Breast epithelium (tissue), 4 donors: ENCODE measurements at regions not wholly inside any gene's neighbourhood (a gene's known extent, or its start where the extent isn't known, plus 50 kb on each side); places are given as distances from the start of the nearest gene placed in this dataset.

Experiments
- DNase-seq, 2 donors: peaks; one replicate each; pipeline ENCODE4 v3.0.0-alpha.2; 2019; ENCODE audit warnings: low spot score in 2 of 2
- H3K27ac ChIP-seq, 2 donors: fragments of 200-600 bp; sonication (generic) in 1 of 2; one replicate each; pipeline ENCODE4 v1.5.1; 2016 to 2019; ENCODE audit warnings: mild to moderate bottlenecking in 1 of 2
- H3K27me3 ChIP-seq, 2 donors: fragments of 200-600 bp; sonication (generic) in 1 of 2; one replicate each; pipeline versions ENCODE4 v1.5.1 to v1.6.0; 2017 to 2019; ENCODE audit warnings: control low read depth in 1 of 2, mild to moderate bottlenecking in 1 of 2
- H3K36me3 ChIP-seq: fragments of 200-600 bp; one replicate; pipeline ENCODE4 v1.5.1; 2019
- H3K4me1 ChIP-seq, 2 donors: fragments of 200-600 bp; sonication (generic); one replicate each; pipeline ENCODE4 v1.5.1; 2016 to 2019; ENCODE audit warnings: control low read depth in 1 of 2
- H3K4me3 ChIP-seq, 3 donors: fragments of 200-600 bp; sonication (generic); 1 replicate in 2 of 3; 2 replicates in 1 of 3; pipeline ENCODE4 v1.5.1; 2016 to 2019; ENCODE audit warnings: mild to moderate bottlenecking in 3 of 3, moderate library complexity in 2 of 3
- H3K9me3 ChIP-seq, 2 donors: fragments of 200-600 bp; sonication (generic) in 1 of 2; one replicate each; pipeline ENCODE4 v1.5.1; 2016 to 2019; ENCODE audit warnings: control low read depth in 1 of 2
- CTCF ChIP-seq, 3 donors: fragments of 450-650 bp; IDR thresholded peaks; one replicate each; pipeline ENCODE4 v1.5.1; 2016 to 2017; ENCODE audit warnings: antibody characterized with exemption in 3 of 3, mild to moderate bottlenecking in 3 of 3, moderate library complexity in 3 of 3
- POLR2A ChIP-seq: fragments of 450-650 bp; IDR thresholded peaks from one replicate; pipeline ENCODE4 v1.6.1; 2016; ENCODE audit warnings: antibody characterized with exemption, mild to moderate bottlenecking, moderate library complexity
- POLR2AphosphoS5 ChIP-seq, 3 donors: sonication (generic); formaldehyde crosslinking; IDR thresholded peaks; one replicate each; pipeline ENCODE4 v1.6.1; 2017; ENCODE audit warnings: antibody characterized with exemption in 3 of 3
- intact Hi-C: fragments of 100-400 bp; cut with DNase I; formaldehyde crosslinking; loops from one replicate; pipeline ENCODE4 v1.15.1; 2023; ENCODE audit warnings: low total_unique reads

GRCh38 chr3:65168547-65168946 lies 480.7 kb upstream of the ADAMTS9 start:
- Histone ChIP-seq H3K9me3 (no peaks in the 10 kb centered on the region), H3K4me1 (no peaks in the 10 kb centered on the region), H3K27ac (no peak overlapping the region), H3K4me3 (no peak overlapping the region), H3K27me3 (no peaks in the 10 kb centered on the region), H3K36me3 (no peaks in the 10 kb centered on the region)
- intact Hi-C loops, result no loop called here
- TF ChIP-seq POLR2AphosphoS5 (IDR thresholded peaks at IDR 0.05) (no peak), CTCF (IDR thresholded peaks at IDR 0.05) (no peak), POLR2A (no peak)
- no peak for DNase-seq

- no peak for DNase-seq
- Histone ChIP-seq H3K4me3 (no peak overlapping the region), H3K4me1 (no peaks in the 10 kb centered on the region), H3K36me3 (no peaks in the 10 kb centered on the region), H3K9me3 (no peaks in the 10 kb centered on the region), H3K27ac (no peak overlapping the region), H3K27me3 (no peaks in the 10 kb centered on the region)
- no peak for TF ChIP-seq CTCF (IDR thresholded peaks at IDR 0.05)
- no peak for TF ChIP-seq POLR2AphosphoS5 (IDR thresholded peaks at IDR 0.05)
- no peak for TF ChIP-seq POLR2A
- intact Hi-C loops, result no loop called here
Observed at GRCh38 chr3:65166531-65166930, 478.7 kb upstream of the ADAMTS9 start.

GRCh38 chr3:65158023-65158422 lies 470.2 kb upstream of the ADAMTS9 start:
- intact Hi-C loops, result no loop called here
- Histone ChIP-seq H3K9me3 (no peaks in the 10 kb centered on the region), H3K27me3 (no peaks in the 10 kb centered on the region), H3K27ac (no peak overlapping the region), H3K4me3 (no peak overlapping the region), H3K36me3 (no peaks in the 10 kb centered on the region), H3K4me1 (no peaks in the 10 kb centered on the region)
- no peak for DNase-seq
- TF ChIP-seq POLR2A (no peak), CTCF (IDR thresholded peaks at IDR 0.05) (no peak), POLR2AphosphoS5 (IDR thresholded peaks at IDR 0.05) (no peak)

- intact Hi-C loops, result no loop called here
- Histone ChIP-seq H3K4me1 (no peaks in the 10 kb centered on the region), H3K27ac (no peak overlapping the region), H3K4me3 (no peak overlapping the region), H3K36me3 (no peaks in the 10 kb centered on the region), H3K9me3 (no peaks in the 10 kb centered on the region), H3K27me3 (no peaks in the 10 kb centered on the region)
- no peak for DNase-seq
- TF ChIP-seq POLR2AphosphoS5 (IDR thresholded peaks at IDR 0.05) (no peak), CTCF (IDR thresholded peaks at IDR 0.05) (no peak), POLR2A (no peak)
Observed at GRCh38 chr3:65153850-65154512, 466.2 kb upstream of the ADAMTS9 start.

- H3K4me3 ChIP-seq, result no peak overlapping the region
- H3K9me3 ChIP-seq, result no peaks in the 10 kb centered on the region
- H3K36me3 ChIP-seq, result no peaks in the 10 kb centered on the region
- DNase-seq, result no peak
- intact Hi-C loops, result no loop called here
- no peak for TF ChIP-seq CTCF (IDR thresholded peaks at IDR 0.05)
- TF ChIP-seq POLR2AphosphoS5 (IDR thresholded peaks at IDR 0.05), result no peak
- TF ChIP-seq POLR2A, result no peak
- no peaks in the 10 kb centered on the region for H3K4me1 ChIP-seq
- H3K27me3 ChIP-seq, result no peaks in the 10 kb centered on the region
- H3K27ac ChIP-seq, result no peak overlapping the region
Observed at GRCh38 chr3:65151666-65152065, 463.9 kb upstream of the ADAMTS9 start.
